ENCODE measurements at regions not wholly inside any gene's neighbourhood (a gene's known extent, or its start where the extent isn't known, plus 50 kb on each side); places are given as distances from the start of the nearest gene placed in this dataset.
A peak's percentile ranks its signal among the peaks of the same experiment; 100 is the strongest.

GRCh38 chr3:187977659-187978058 lies 176.3 kb upstream of the LPP start:
- DNase-seq = no peak

GRCh38 chr3:187978433-187979011 lies 175.4 kb upstream of the LPP start:
- no peak for DNase-seq

GRCh38 chr3:187979564-187979963 lies 174.4 kb upstream of the LPP start:
- DNase-seq = peak; percentile 35

- no peak for DNase-seq
These were observed 173.1 kb upstream of the LPP start for GRCh38 chr3:187980861-187981260.

- no peak for DNase-seq
These were observed 171.8 kb upstream of the LPP start for GRCh38 chr3:187982142-187982541.

GRCh38 chr3:187983484-187984124 lies 170.4 kb upstream of the LPP start:
- DNase-seq = no peak

GRCh38 chr3:187985647-187986046 lies 168.3 kb upstream of the LPP start:
- DNase-seq = no peak

GRCh38 chr3:187986514-187986934 lies 167.4 kb upstream of the LPP start:
- no peak for DNase-seq

GRCh38 chr3:187987187-187987586 lies 166.8 kb upstream of the LPP start:
- DNase-seq = no peak

GRCh38 chr3:187987924-187988323 lies 166.0 kb upstream of the LPP start:
- peak; percentile 41 for DNase-seq

GRCh38 chr3:187989575-187990153 lies 164.3 kb upstream of the LPP start:
- no peak for DNase-seq

- DNase-seq = no peak
These were observed 161.3 kb upstream of the LPP start for GRCh38 chr3:187992609-187993008.

- DNase-seq = no peak
These were observed 159.5 kb upstream of the LPP start for GRCh38 chr3:187994221-187995042.

GRCh38 chr3:187995043-187995400 lies 158.9 kb upstream of the LPP start:
- DNase-seq = no peak

- no peak for DNase-seq
These were observed 158.3 kb upstream of the LPP start for GRCh38 chr3:187995667-187996066.

GRCh38 chr3:187996609-187997008 lies 157.3 kb upstream of the LPP start:
- DNase-seq = no peak

GRCh38 chr3:187997490-187997889 lies 156.5 kb upstream of the LPP start:
- no peak for DNase-seq

- DNase-seq = no peak
These were observed 155.9 kb upstream of the LPP start for GRCh38 chr3:187997946-187998561.

GRCh38 chr3:187998611-187999010 lies 155.3 kb upstream of the LPP start:
- DNase-seq = no peak

GRCh38 chr3:187999821-188000220 lies 154.1 kb upstream of the LPP start:
- DNase-seq = no peak

- peak; percentile 34 for DNase-seq
These were observed 153.5 kb upstream of the LPP start for GRCh38 chr3:188000361-188000861.

GRCh38 chr3:188001093-188001492 lies 152.9 kb upstream of the LPP start:
- no peak for DNase-seq

GRCh38 chr3:188001926-188002325 lies 152.0 kb upstream of the LPP start:
- no peak for DNase-seq
